ENCODE measurements at regions not wholly inside any gene's neighbourhood (a gene's known extent, or its start where the extent isn't known, plus 50 kb on each side); places are given as distances from the start of the nearest gene placed in this dataset.

GRCh38 chr18:25935356-25935755, 155.1 kb downstream of the SS18 start:
- Histone ChIP-seq H3K9me3 (no peaks in the 10 kb centered on the region), H3K27me3 (no peaks in the 10 kb centered on the region), H3K27ac (no peak overlapping the region), H3K4me1 (no peaks in the 10 kb centered on the region), H3K4me3 (no peak overlapping the region), H3K36me3 (no peaks in the 10 kb centered on the region)
- TF ChIP-seq CTCF (IDR thresholded peaks at IDR 0.05): no peak
- ATAC-seq: no peak
- no peak for DNase-seq
- intact Hi-C loops (cut with DNase I): no loop called here

GRCh38 chr18:25931126-25931525, 159.3 kb downstream of the SS18 start:
- Histone ChIP-seq H3K27ac (no peak overlapping the region), H3K4me3 (no peak overlapping the region), H3K4me1 (no peaks in the 10 kb centered on the region), H3K27me3 (no peaks in the 10 kb centered on the region), H3K9me3 (no peaks in the 10 kb centered on the region), H3K36me3 (no peaks in the 10 kb centered on the region)
- TF ChIP-seq CTCF (IDR thresholded peaks at IDR 0.05): no peak
- no peak for DNase-seq
- intact Hi-C loops (cut with DNase I): no loop called here
- no peak for ATAC-seq

GRCh38 chr18:25929787-25930186, 160.6 kb downstream of the SS18 start:
- Histone ChIP-seq H3K4me3 (no peak overlapping the region), H3K9me3 (no peaks in the 10 kb centered on the region), H3K4me1 (no peaks in the 10 kb centered on the region), H3K36me3 (no peaks in the 10 kb centered on the region), H3K27me3 (no peaks in the 10 kb centered on the region), H3K27ac (no peak overlapping the region)
- no peak for ATAC-seq
- no peak for TF ChIP-seq CTCF (IDR thresholded peaks at IDR 0.05)
- intact Hi-C loops (cut with DNase I): no loop called here
- DNase-seq: no peak

- TF ChIP-seq CTCF (IDR thresholded peaks at IDR 0.05): no peak
Observed at GRCh38 chr18:25927830-25928229, 162.6 kb downstream of the SS18 start.

GRCh38 chr18:25923193-25923592, 167.2 kb downstream of the SS18 start:
- intact Hi-C loops (cut with DNase I): no loop called here
- ATAC-seq (no peak), DNase-seq (no peak)
- no peak for TF ChIP-seq CTCF (IDR thresholded peaks at IDR 0.05)
- no peaks in the 10 kb centered on the region for H3K9me3 ChIP-seq
- H3K36me3 ChIP-seq: no peaks in the 10 kb centered on the region
- no peaks in the 10 kb centered on the region for H3K27me3 ChIP-seq
- H3K27ac ChIP-seq: no peak overlapping the region
- no peaks in the 10 kb centered on the region for H3K4me1 ChIP-seq
- no peak overlapping the region for H3K4me3 ChIP-seq

More at GRCh38 chr18:25927830-25928229, 162.6 kb downstream of the SS18 start:
- H3K27ac ChIP-seq: no peak overlapping the region
- no peaks in the 10 kb centered on the region for H3K4me1 ChIP-seq
- H3K4me3 ChIP-seq: no peak overlapping the region
- H3K27me3 ChIP-seq: no peaks in the 10 kb centered on the region
- ATAC-seq (no peak), DNase-seq (no peak)
- H3K9me3 ChIP-seq: no peaks in the 10 kb centered on the region
- intact Hi-C loops (cut with DNase I): no loop called here
- no peaks in the 10 kb centered on the region for H3K36me3 ChIP-seq

All from upper lobe of right lung (tissue), 1 donor.